ENCODE measurements at regions not wholly inside any gene's neighbourhood (a gene's known extent, or its start where the extent isn't known, plus 50 kb on each side); places are given as distances from the start of the nearest gene placed in this dataset.

DNA sequence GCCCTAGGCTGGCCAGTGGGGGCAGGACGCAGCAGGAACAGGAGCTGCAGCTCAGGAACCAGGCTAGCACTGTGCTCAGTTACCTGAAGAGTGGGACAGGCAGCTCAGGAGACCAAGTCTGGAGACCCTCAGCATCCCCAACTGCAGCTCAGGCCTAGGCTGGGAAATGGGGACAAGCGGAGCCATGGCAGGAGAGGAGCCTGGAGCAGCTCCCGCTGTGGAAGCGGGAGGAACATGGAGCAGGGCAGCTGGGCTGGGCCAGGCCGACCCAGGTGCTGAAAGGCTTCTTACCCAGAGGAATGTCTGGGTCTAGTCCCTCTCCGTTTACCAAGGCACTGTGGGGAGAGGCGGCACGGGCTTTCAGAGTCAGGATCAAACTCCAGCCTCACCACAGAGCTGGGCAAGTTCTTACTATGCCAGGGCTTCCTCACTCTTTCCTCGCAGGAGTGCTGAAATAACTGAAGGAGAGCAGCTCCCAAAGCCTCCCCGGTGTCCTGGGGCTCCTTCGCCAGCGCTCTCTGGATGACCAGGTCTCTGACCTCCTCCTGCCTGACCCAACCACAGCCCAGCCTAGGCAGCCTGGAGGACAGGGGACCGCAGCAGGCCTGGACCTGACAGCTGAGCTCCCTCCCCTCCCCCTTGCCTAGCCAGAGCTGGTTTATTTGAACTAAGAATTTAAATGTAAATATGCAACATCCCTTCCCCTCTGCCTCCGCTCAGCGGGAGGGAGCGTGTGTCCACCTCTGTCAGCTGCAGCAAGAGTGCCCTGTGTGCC, 247.8 kb upstream of the SIX2 start:
- no peak for DNase-seq
- H3K27me3 ChIP-seq: no peaks in the 10 kb centered on the region
- H3K4me1 ChIP-seq: no peaks in the 10 kb centered on the region
- H3K36me3 ChIP-seq: no peaks in the 10 kb centered on the region
- H3K9me3 ChIP-seq: no peaks in the 10 kb centered on the region
- H3K4me3 ChIP-seq: no peak overlapping the region
- intact Hi-C loops (cut with DNase I): no loop called here
- TF ChIP-seq, protein P1, sequence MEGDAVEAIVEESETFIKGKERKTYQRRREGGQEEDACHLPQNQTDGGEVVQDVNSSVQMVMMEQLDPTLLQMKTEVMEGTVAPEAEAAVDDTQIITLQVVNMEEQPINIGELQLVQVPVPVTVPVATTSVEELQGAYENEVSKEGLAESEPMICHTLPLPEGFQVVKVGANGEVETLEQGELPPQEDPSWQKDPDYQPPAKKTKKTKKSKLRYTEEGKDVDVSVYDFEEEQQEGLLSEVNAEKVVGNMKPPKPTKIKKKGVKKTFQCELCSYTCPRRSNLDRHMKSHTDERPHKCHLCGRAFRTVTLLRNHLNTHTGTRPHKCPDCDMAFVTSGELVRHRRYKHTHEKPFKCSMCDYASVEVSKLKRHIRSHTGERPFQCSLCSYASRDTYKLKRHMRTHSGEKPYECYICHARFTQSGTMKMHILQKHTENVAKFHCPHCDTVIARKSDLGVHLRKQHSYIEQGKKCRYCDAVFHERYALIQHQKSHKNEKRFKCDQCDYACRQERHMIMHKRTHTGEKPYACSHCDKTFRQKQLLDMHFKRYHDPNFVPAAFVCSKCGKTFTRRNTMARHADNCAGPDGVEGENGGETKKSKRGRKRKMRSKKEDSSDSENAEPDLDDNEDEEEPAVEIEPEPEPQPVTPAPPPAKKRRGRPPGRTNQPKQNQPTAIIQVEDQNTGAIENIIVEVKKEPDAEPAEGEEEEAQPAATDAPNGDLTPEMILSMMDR (IDR thresholded peaks at IDR 0.05): no peak
- H3K27ac ChIP-seq: no peak overlapping the region
- no peak overlapping the region for H3K9ac ChIP-seq (ENCODE audit: low read depth in 2 of 2, low read length in 2 of 2)

DNA sequence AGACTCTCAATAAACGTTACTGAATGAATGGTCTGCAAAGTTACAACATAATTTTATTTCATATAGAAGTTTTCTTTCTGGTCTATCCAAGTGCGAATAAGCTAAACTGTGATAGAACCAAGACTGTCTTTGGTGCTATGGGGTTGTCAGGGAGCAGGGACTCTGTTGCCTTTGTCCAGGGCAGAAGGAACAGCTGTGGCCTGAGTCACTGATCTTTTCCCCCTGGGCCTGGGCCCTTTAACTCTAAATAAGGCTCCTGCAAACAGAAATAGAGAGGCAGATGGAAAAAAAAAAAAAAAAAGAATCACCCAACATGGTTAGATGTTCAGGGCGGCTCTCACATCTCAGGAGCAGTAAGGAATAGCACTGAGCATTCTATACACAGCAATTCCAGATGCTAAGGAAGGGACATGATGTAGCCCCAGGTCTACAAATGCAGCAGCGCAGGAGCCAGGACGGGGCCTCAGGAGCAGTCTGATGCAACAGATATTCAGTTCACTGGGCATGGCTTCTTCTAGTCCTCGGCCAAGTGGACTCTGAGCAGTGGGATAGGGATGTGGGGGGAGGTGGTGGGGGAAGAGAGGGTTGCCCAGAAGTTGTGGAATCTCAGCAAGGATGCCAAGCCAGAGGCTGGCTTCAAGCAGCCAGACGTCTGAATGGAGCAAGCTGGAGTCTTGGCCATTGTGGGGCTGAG, 247.1 kb upstream of the SIX2 start:
- Histone ChIP-seq H3K27me3 (no peaks in the 10 kb centered on the region), H3K4me3 (no peak overlapping the region), H3K36me3 (no peaks in the 10 kb centered on the region), H3K9me3 (no peaks in the 10 kb centered on the region), H3K9ac (ENCODE audit: low read depth in 2 of 2, low read length in 2 of 2) (no peak overlapping the region), H3K4me1 (no peaks in the 10 kb centered on the region), H3K27ac (no peak overlapping the region)
- DNase-seq: no peak
- TF ChIP-seq, protein P1 (IDR thresholded peaks at IDR 0.05): no peak
- intact Hi-C loops (cut with DNase I): no loop called here

DNA sequence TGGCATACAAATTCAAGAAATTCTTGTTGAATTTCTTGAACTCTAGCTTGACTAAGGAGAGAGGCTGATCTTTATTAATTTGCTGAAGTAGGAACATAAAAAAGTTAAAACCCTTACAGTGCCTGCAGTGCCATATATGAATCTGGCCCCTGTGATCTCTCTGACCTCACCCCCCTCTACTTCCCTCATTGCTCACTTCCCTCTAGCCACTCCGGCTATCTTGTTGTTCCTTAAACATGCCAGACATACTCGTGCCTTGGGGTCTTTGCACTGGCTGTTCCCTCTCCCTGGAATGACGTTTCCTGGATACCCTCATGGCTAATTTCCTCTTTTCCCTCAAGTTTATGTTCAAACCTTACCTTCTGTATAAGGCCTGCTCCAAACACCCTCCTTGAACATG, 246.3 kb upstream of the SIX2 start:
- Histone ChIP-seq H3K9me3 (no peaks in the 10 kb centered on the region), H3K9ac (ENCODE audit: low read depth in 2 of 2, low read length in 2 of 2) (no peak overlapping the region), H3K4me3 (no peak overlapping the region), H3K4me1 (no peaks in the 10 kb centered on the region), H3K27ac (no peak overlapping the region), H3K27me3 (no peaks in the 10 kb centered on the region), H3K36me3 (no peaks in the 10 kb centered on the region)
- intact Hi-C loops (cut with DNase I): no loop called here
- TF ChIP-seq, protein P1 (IDR thresholded peaks at IDR 0.05): no peak
- no peak for DNase-seq

DNA sequence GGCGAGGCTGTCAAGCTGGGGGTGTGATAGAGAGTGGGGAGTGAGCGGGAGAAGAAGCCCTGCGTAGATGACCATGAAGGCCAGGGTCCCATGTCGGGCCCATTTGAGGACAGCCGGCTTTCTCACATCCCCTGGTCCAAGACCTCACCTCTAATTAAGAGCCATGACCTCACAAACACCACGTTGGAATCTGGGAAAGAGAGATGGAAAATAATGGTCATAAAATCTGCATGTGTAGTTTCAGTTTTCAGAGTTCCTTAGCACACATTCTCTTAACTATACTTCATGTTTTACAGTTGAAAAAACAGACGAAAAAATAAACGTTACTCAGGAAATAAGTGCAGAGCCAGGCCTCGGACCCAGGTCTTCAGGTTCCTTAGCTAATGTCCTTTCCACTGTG, 244.8 kb upstream of the SIX2 start:
- Histone ChIP-seq H3K9ac (ENCODE audit: low read depth in 2 of 2, low read length in 2 of 2) (no peak overlapping the region), H3K27ac (no peak overlapping the region), H3K4me3 (no peak overlapping the region), H3K9me3 (no peaks in the 10 kb centered on the region), H3K4me1 (no peaks in the 10 kb centered on the region), H3K36me3 (no peaks in the 10 kb centered on the region), H3K27me3 (no peaks in the 10 kb centered on the region)
- intact Hi-C loops (cut with DNase I): no loop called here
- TF ChIP-seq, protein P1 (IDR thresholded peaks at IDR 0.05): no peak
- DNase-seq: no peak

DNA sequence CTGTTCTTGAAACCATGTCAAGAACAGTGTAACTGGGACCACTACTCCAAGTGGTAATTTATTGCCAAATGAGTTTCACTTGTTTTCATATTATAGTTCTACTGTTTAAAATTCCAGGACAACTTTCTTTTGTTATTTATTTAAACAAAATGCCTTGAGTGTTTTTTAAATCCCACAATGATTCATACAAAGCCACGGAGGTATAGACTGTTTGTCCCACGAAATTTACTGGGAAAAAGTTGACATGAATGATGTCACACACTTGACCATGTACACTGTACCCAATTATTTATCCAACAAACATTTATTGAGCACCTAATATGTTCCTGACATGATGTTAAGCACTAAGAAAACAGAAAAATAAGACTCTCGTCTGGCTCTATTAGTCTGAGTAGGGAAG, 243.9 kb upstream of the SIX2 start:
- intact Hi-C loops (cut with DNase I): no loop called here
- Histone ChIP-seq H3K9me3 (no peaks in the 10 kb centered on the region), H3K27ac (no peak overlapping the region), H3K36me3 (no peaks in the 10 kb centered on the region), H3K9ac (ENCODE audit: low read depth in 2 of 2, low read length in 2 of 2) (no peak overlapping the region), H3K4me3 (no peak overlapping the region), H3K27me3 (no peaks in the 10 kb centered on the region), H3K4me1 (no peaks in the 10 kb centered on the region)
- TF ChIP-seq, protein P1 (IDR thresholded peaks at IDR 0.05): no peak
- no peak for DNase-seq

Measured in colonic mucosa (tissue), 4 donors.